Stimulated activated CD4-positive, alpha-beta T cell treated with anti-CD3 and anti-CD28 coated beads, Interleukin-12 subunit alpha, Interleukin-12 subunit beta, amount 100 ng/mL, for 48 hours (primary cell): ENCODE measurements at regions not wholly inside any gene's neighbourhood (a gene's known extent, or its start where the extent isn't known, plus 50 kb on each side); places are given as distances from the start of the nearest gene placed in this dataset.
"Not testable (repeated sequence)": the region's sequence is repeated elsewhere in the genome, so short reads cannot be mapped to it uniquely, and the experiment has no call there.

ENCODE experiments used
- DNase-seq, 3 donors: peaks; one replicate each; pipeline ENCODE4 v3.0.0-alpha.2; 2020; ENCODE audit warnings: low read depth in 2 of 3, low spot score in 1 of 3

- not testable (repeated sequence) for DNase-seq
These were observed 757.3 kb downstream of the SLC6A15 start for GRCh38 chr12:84154991-84155930.

GRCh38 chr12:84154439-84154990 lies 758.1 kb downstream of the SLC6A15 start:
- DNase-seq: not testable (repeated sequence)

DNA sequence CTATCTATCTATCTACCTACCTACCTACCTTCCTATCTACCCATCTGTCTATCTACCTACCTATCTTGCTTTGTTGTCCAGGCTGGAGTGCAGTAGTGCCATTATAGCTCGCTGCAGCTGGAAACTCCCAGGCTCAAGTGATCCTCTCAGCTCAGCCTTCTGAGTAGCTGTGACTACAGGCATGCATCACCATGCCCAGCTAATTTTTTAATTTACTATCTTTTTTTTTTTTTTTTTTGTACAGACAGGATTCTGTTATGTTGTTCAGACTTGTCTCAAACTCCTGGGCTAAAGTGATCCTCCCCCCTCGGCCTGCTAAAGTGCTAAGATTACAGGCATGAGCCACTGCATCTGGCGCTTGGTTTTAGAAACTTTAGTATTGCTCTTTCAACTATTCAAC lies 762.4 kb downstream of the SLC6A15 start:
- no peak for DNase-seq

DNA sequence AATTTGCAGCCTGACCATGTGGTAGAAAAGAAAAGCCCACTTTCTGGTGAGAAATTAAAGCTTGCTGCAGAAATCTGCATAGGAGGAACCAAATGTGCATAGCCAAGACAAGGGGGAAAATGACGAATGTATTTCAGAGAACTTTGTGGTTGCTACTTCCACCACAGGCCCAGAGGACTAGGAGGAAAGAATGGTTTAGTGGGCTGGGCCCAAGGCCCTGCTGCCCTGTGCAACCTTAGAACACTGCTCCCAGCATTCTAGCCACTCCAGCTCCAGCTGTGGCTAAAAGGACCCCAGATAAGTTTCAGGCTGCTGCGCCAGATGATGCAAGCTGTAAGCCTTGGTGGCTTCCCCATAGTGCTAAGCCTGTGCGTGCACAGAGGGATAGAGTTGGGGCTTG lies 764.3 kb downstream of the SLC6A15 start:
- no peak for DNase-seq

DNA sequence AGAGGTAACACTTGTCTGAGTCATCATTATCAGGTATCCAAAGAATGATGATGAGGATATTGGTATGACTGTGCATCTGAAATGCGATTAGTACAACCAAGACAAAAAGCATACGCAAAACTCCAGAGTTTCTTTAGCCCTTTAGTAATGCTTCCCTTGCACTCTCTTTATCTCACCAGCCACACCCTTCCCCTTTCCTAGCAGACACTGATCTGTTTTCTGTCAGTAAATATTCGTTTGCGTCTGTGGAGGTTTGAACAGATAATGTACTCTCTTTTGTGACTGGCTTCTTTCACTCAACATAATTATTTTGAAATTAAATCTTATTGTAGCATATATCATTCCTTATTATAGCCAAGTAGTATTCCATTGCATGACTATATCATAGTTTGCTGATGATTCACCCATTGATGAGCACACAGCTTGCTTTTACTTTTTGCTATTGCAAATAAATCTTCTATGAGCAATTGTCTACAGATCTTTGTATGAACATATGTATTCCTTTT lies 775.7 kb downstream of the SLC6A15 start:
- no peak for DNase-seq

GRCh38 chr12:84135586-84136279 lies 776.9 kb downstream of the SLC6A15 start:
- DNase-seq: no peak

DNA sequence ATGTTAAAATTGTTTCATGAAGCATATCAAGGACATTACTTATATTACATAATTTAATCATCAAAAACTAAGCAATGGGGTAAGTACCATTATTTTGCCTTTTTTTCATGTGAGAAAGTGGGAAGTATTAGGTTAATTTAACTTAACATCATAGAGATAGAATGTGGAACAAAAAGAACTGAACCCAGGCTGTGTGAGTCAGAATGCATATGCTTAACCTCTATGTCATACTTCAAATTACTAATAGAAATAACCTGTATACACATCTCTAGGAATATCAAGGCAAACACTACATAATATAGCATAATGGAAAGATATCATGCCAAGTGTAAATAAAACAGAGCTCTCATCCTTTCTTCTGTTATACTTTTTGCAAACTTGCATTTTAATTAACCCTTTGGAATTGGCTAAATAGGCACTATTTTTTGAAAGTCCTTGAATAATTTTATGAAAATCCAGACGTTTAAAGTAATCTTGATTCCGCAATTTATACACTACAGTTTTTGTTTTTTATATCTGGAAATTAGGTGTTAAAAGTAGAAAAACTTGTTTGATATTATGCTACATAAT lies 777.7 kb downstream of the SLC6A15 start:
- no peak for DNase-seq

- DNase-seq: no peak
These were observed 781.5 kb downstream of the SLC6A15 start for GRCh38 chr12:84131076-84131475.

- no peak for DNase-seq
These were observed 784.2 kb downstream of the SLC6A15 start for GRCh38 chr12:84128117-84128991.

GRCh38 chr12:84124211-84124610 lies 788.4 kb downstream of the SLC6A15 start:
- no peak for DNase-seq

- no peak for DNase-seq
These were observed 795.4 kb downstream of the SLC6A15 start for GRCh38 chr12:84117190-84117589.

- no peak for DNase-seq
These were observed 798.9 kb downstream of the SLC6A15 start for GRCh38 chr12:84113666-84114065.

- not testable (repeated sequence) for DNase-seq
These were observed 808.7 kb downstream of the SLC6A15 start for GRCh38 chr12:84103886-84104285.

GRCh38 chr12:84101963-84102362 lies 810.6 kb downstream of the SLC6A15 start:
- not testable (repeated sequence) for DNase-seq

- not testable (repeated sequence) for DNase-seq
These were observed 813.0 kb downstream of the SLC6A15 start for GRCh38 chr12:84099591-84099990.

GRCh38 chr12:84091651-84092050 lies 820.9 kb downstream of the SLC6A15 start:
- no peak for DNase-seq

DNA sequence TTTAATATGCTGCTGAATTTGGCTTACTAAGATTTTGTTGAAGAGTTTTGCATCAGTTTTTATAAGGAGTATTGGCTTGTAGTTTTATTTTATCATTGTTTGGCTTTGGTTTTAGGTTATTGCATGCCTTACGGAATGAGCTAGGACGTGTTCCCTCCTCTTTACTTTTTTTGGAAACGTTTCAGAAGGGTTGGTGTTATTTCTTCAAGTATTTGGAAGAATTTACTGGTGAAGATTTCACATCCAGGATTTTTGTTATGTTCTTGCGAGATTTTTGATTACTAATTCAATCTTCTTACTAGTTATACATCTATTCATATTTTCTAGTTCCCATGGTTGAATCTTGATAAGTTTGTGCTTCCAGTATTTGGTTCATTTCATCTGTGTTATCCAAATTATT lies 823.2 kb downstream of the SLC6A15 start:
- no peak for DNase-seq

DNA sequence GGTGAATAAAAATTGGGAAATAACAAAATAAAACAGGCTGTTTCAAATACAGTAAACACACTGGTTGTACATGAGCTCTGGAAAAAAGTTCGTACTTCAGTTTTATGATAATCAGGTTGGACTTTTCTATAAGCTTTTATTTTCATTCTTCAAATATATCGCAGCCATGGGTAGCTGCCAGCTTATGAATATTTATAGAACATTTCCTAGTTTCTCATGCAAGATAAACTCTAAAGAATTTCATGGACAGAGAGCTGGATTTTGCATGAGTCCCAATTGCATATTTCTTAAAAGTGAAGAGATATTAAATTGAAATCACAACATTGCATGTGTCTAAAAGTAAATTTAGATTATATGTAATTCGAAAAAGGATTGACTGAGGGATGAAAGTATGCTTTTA lies 827.6 kb downstream of the SLC6A15 start:
- no peak for DNase-seq

GRCh38 chr12:84079626-84080025 lies 833.0 kb downstream of the SLC6A15 start:
- DNase-seq: no peak

- no peak for DNase-seq
These were observed 834.9 kb downstream of the SLC6A15 start for GRCh38 chr12:84077679-84078078.
